Breast epithelium (tissue), 4 donors: ENCODE measurements at regions not wholly inside any gene's neighbourhood (a gene's known extent, or its start where the extent isn't known, plus 50 kb on each side); places are given as distances from the start of the nearest gene placed in this dataset.

Source experiments
- DNase-seq, 2 donors: peaks; one replicate each; pipeline ENCODE4 v3.0.0-alpha.2; 2019; ENCODE audit warnings: low spot score in 2 of 2
- H3K27ac ChIP-seq, 2 donors: fragments of 200-600 bp; sonication (generic) in 1 of 2; one replicate each; pipeline ENCODE4 v1.5.1; 2016 to 2019; ENCODE audit warnings: mild to moderate bottlenecking in 1 of 2
- H3K27me3 ChIP-seq, 2 donors: fragments of 200-600 bp; sonication (generic) in 1 of 2; one replicate each; pipeline versions ENCODE4 v1.5.1 to v1.6.0; 2017 to 2019; ENCODE audit warnings: control low read depth in 1 of 2, mild to moderate bottlenecking in 1 of 2
- H3K36me3 ChIP-seq: fragments of 200-600 bp; one replicate; pipeline ENCODE4 v1.5.1; 2019
- H3K4me1 ChIP-seq, 2 donors: fragments of 200-600 bp; sonication (generic); one replicate each; pipeline ENCODE4 v1.5.1; 2016 to 2019; ENCODE audit warnings: control low read depth in 1 of 2
- H3K4me3 ChIP-seq, 3 donors: fragments of 200-600 bp; sonication (generic); 1 replicate in 2 of 3; 2 replicates in 1 of 3; pipeline ENCODE4 v1.5.1; 2016 to 2019; ENCODE audit warnings: mild to moderate bottlenecking in 3 of 3, moderate library complexity in 2 of 3
- H3K9me3 ChIP-seq, 2 donors: fragments of 200-600 bp; sonication (generic) in 1 of 2; one replicate each; pipeline ENCODE4 v1.5.1; 2016 to 2019; ENCODE audit warnings: control low read depth in 1 of 2
- POLR2A ChIP-seq: fragments of 450-650 bp; IDR thresholded peaks from one replicate; pipeline ENCODE4 v1.6.1; 2016; ENCODE audit warnings: antibody characterized with exemption, mild to moderate bottlenecking, moderate library complexity
- POLR2AphosphoS5 ChIP-seq, 3 donors: sonication (generic); formaldehyde crosslinking; IDR thresholded peaks; one replicate each; pipeline ENCODE4 v1.6.1; 2017; ENCODE audit warnings: antibody characterized with exemption in 3 of 3
- intact Hi-C: fragments of 100-400 bp; cut with DNase I; formaldehyde crosslinking; loops from one replicate; pipeline ENCODE4 v1.15.1; 2023; ENCODE audit warnings: low total_unique reads
- TF ChIP-seq, protein P1 (sequence below), 3 donors: fragments of 450-650 bp; IDR thresholded peaks; one replicate each; pipeline ENCODE4 v1.5.1; 2016 to 2017; ENCODE audit warnings: antibody characterized with exemption in 3 of 3, mild to moderate bottlenecking in 3 of 3, moderate library complexity in 3 of 3

DNA sequence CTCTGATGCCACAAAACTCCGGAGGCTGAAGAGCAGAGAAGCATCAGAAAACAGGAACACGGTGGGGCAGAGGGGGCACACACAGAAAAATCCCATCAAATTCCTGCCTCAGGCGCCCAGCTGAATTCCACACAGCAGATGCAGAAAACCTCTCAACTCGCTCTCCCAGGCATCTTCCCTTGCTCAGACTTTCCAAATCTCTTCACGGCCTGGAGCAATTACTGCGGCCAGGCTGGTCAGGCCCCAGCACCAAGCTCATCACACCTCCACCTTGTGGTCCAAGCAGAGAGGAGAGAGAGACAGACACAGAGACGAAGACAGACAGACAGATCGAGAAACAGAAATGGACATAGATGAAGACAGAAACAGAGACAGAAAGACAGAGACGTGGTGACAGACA is 89.0 kb downstream of the NCOR2 start:
- no peak overlapping the region for H3K27ac ChIP-seq
- no peak overlapping the region for H3K4me3 ChIP-seq
- TF ChIP-seq, protein P1, sequence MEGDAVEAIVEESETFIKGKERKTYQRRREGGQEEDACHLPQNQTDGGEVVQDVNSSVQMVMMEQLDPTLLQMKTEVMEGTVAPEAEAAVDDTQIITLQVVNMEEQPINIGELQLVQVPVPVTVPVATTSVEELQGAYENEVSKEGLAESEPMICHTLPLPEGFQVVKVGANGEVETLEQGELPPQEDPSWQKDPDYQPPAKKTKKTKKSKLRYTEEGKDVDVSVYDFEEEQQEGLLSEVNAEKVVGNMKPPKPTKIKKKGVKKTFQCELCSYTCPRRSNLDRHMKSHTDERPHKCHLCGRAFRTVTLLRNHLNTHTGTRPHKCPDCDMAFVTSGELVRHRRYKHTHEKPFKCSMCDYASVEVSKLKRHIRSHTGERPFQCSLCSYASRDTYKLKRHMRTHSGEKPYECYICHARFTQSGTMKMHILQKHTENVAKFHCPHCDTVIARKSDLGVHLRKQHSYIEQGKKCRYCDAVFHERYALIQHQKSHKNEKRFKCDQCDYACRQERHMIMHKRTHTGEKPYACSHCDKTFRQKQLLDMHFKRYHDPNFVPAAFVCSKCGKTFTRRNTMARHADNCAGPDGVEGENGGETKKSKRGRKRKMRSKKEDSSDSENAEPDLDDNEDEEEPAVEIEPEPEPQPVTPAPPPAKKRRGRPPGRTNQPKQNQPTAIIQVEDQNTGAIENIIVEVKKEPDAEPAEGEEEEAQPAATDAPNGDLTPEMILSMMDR (IDR thresholded peaks at IDR 0.05): no peak
- TF ChIP-seq POLR2A: no peak
- TF ChIP-seq POLR2AphosphoS5 (IDR thresholded peaks at IDR 0.05): no peak
- peaks cover 4 to 19% of the 10 kb centered on the region in 2 donors for H3K4me1 ChIP-seq
- no peaks in the 10 kb centered on the region for H3K9me3 ChIP-seq
- H3K27me3 ChIP-seq: no peaks in the 10 kb centered on the region
- intact Hi-C loops: loop anchor here (1.0 kb wide), 1 partner anchor 45 kb away; no protein-coding TSS in a partner anchor
- no peak for DNase-seq
- H3K36me3 ChIP-seq: no peaks in the 10 kb centered on the region

DNA sequence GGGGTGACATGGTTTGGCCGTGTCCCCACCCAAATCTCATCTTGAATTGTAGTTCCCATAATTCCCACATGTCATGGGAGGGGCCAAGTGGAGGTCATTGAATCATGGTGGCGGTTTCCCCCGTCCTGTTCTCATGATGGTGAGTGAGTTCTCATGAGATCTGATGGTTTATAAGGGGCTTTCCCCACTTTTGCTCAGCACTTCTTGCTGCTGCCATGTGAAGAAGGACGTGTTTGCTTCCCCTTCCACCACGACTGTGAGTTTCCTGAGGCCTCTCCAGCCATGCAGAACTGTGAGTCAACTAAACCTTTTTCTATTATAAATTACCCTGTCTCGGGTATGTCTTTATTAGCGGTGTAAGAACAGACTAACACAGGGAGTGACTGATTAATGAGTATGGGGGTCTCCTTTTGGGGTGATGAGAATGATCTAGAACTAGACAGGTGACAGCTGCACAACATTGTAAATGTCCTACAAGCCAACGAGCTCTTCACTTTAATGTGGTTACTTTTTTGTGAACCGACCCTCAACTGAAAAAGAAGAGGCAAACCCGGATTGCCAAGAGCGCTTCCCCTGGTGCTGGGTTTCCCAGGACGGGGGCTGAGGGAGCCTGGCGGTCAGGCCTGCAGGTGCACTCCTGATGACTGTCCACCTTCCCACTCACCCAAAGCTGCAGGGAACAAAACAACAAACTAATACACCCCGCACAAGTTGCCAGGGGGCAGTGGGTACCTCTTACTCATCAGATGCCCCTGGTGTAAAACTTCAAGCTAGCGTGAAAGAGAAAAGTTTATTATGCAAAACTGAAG is 90.1 kb downstream of the NCOR2 start:
- intact Hi-C loops: no loop called here
- H3K9me3 ChIP-seq: peaks cover 8% of the 10 kb centered on the region in 2 donors
- no peaks in the 10 kb centered on the region for H3K27me3 ChIP-seq
- TF ChIP-seq, protein P1 (IDR thresholded peaks at IDR 0.05): no peak
- TF ChIP-seq POLR2AphosphoS5 (IDR thresholded peaks at IDR 0.05) (no peak), POLR2A (no peak)
- H3K36me3 ChIP-seq: peaks cover 7% of the 10 kb centered on the region
- H3K27ac ChIP-seq: no peak overlapping the region
- peaks cover 4 to 19% of the 10 kb centered on the region in 2 donors for H3K4me1 ChIP-seq
- no peak for DNase-seq
- no peak overlapping the region for H3K4me3 ChIP-seq

DNA sequence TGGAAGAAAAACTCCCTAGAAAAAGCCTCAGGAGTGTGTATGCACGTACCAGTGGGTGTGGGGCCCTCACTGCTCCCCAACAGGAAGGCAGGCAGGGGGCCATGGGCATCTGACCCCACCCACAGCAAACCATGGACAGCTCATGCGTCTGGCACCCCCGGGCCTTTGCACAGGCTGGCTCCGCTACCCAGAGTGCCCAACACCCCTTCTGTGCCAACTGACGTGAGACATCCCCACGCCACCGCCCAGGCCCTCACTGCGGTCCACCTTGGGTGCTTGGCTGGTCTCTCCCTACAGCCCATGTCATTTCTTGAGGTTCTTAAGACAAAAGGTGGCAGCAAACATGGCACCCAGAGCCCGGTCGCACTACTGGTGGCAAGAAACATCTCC is 91.4 kb downstream of the NCOR2 start:
- intact Hi-C loops: no loop called here
- H3K4me1 ChIP-seq: peaks cover 4 to 12% of the 10 kb centered on the region in 2 donors
- H3K4me3 ChIP-seq: no peak overlapping the region
- H3K9me3 ChIP-seq: peaks cover 8 to 10% of the 10 kb centered on the region in 2 donors
- TF ChIP-seq, protein P1 (IDR thresholded peaks at IDR 0.05): no peak
- TF ChIP-seq POLR2AphosphoS5 (IDR thresholded peaks at IDR 0.05): no peak
- TF ChIP-seq POLR2A: no peak
- peaks cover 7% of the 10 kb centered on the region for H3K36me3 ChIP-seq
- H3K27ac ChIP-seq: peak overlapping the region in 1 of 2 donors; percentile 25
- no peak for DNase-seq
- H3K27me3 ChIP-seq: no peaks in the 10 kb centered on the region

DNA sequence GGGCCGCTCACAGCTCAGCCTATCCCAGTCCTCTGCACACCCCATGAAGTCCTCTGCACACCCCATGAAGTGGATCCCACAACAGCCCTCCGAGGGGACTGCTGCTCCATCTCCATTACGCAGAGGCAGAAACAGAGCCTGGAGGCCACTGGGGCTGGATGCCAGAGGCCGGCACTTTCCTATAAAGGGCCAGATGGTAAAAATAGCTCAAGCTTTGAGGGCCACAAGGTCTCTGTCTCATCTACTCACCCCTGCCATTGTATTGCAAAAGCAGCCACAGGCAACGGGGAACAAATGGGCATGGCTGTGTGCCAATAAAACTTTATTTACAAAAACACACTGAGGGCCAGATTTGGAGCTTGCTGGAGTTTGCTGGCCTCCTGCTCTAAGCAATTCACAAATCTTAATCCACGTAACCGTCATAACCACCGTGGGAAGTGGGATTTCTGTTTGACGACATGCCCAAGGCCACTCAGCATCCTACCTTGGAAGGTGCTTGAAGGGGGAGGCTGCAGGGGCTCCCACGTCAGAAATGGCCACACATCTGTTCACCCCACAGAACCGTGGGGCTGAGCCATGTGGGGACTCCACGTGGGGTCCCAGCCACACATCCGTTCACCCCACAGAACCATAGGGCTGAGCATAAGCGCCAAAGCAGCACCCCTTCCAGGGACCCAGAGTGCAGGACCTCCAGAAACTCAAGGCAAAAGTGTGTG is 92.0 kb downstream of the NCOR2 start:
- intact Hi-C loops: no loop called here
- H3K36me3 ChIP-seq: peaks cover 7% of the 10 kb centered on the region
- H3K9me3 ChIP-seq: peaks cover 8 to 10% of the 10 kb centered on the region in 2 donors
- no peaks in the 10 kb centered on the region for H3K27me3 ChIP-seq
- peak overlapping the region; percentile 21 to 25 for H3K27ac ChIP-seq
- TF ChIP-seq POLR2A: no peak
- TF ChIP-seq, protein P1 (IDR thresholded peaks at IDR 0.05): no peak
- TF ChIP-seq POLR2AphosphoS5 (IDR thresholded peaks at IDR 0.05): no peak
- H3K4me1 ChIP-seq: peaks cover 4 to 9% of the 10 kb centered on the region in 2 donors
- DNase-seq: no peak
- no peak overlapping the region for H3K4me3 ChIP-seq

DNA sequence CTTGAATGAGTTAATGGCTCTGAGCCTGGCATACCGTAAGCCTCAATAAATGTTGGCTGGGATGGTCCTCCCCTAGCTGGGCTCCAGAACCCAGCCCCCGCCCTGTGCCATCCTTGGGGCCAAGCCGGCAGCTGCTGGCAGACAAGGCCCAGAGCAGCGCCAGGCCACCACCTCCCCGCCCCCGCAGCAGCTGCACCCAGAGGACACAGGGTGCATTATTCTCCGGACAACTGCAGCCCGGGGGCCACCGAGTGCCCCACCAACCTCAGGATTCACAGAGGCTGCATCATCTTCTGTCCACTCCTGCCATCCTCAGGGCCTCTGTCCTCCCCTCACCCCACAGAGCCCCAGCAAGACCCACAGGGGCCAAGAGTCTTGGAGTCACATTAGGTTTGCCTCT is 92.7 kb downstream of the NCOR2 start:
- no peak overlapping the region for H3K4me3 ChIP-seq
- no peak for DNase-seq
- peaks cover 8 to 10% of the 10 kb centered on the region in 2 donors for H3K9me3 ChIP-seq
- intact Hi-C loops: no loop called here
- peak overlapping the region; percentile 21 to 43 for H3K27ac ChIP-seq
- H3K4me1 ChIP-seq: peaks cover 2 to 4% of the 10 kb centered on the region in 2 donors
- TF ChIP-seq POLR2AphosphoS5 (IDR thresholded peaks at IDR 0.05): no peak
- no peak for TF ChIP-seq POLR2A
- TF ChIP-seq, protein P1 (IDR thresholded peaks at IDR 0.05): no peak
- no peaks in the 10 kb centered on the region for H3K27me3 ChIP-seq
- H3K36me3 ChIP-seq: peaks cover 7% of the 10 kb centered on the region
